Ovary (tissue), 7 donors: ENCODE measurements at regions not wholly inside any gene's neighbourhood (a gene's known extent, or its start where the extent isn't known, plus 50 kb on each side); places are given as distances from the start of the nearest gene placed in this dataset. TPM values are rescaled to one million over a fixed set of nuclear protein-coding genes. Genes with fewer than 3 reads are reported as not detected.

Source experiments
- DNase-seq, 5 donors: peaks; one replicate each; pipeline ENCODE4 v3.0.0-alpha.2; 2019 to 2020
- H3K27ac ChIP-seq, 2 donors: fragments of 200-600 bp; one replicate each; pipeline versions ENCODE4 v1.5.1 to v1.8.0; 2019 to 2022
- H3K27me3 ChIP-seq: fragments of 200-600 bp; one replicate; pipeline ENCODE4 v1.8.0; 2022
- H3K36me3 ChIP-seq: fragments of 200-600 bp; sonication (generic); one replicate; pipeline ENCODE4 v1.5.1; 2019
- H3K4me1 ChIP-seq: one replicate; pipeline ENCODE4 v1.8.1; 2013; ENCODE audit warnings: mild to moderate bottlenecking, moderate library complexity; ENCODE audit not compliant: insufficient read depth
- H3K4me3 ChIP-seq: fragments of 200-600 bp; sonication (generic); one replicate; pipeline ENCODE4 v1.5.1; 2017
- H3K9me3 ChIP-seq, 2 donors: fragments of 200-600 bp in 1 of 2; sonication (generic) in 1 of 2; one replicate each; pipeline versions ENCODE4 v1.5.1 to v1.8.1; 2013 to 2019; ENCODE audit warnings: mild to moderate bottlenecking in 1 of 2, moderate library complexity in 1 of 2
- CTCF ChIP-seq, 3 donors: fragments of 450-650 bp in 2 of 3; fragments of 200-600 bp in 1 of 3; IDR thresholded peaks; one replicate each; pipeline versions ENCODE4 v1.5.1 to v1.8.0; 2016 to 2022; ENCODE audit warnings: antibody characterized with exemption in 3 of 3, mild to moderate bottlenecking in 1 of 3
- EP300 ChIP-seq: sonication (generic); formaldehyde crosslinking; IDR thresholded peaks from one replicate; pipeline ENCODE4 v1.6.1; 2017; ENCODE audit warnings: antibody characterized with exemption
- POLR2A ChIP-seq: fragments of 450-650 bp; IDR thresholded peaks from one replicate; pipeline ENCODE4 v1.6.1; 2017; ENCODE audit warnings: antibody characterized with exemption, mild to moderate bottlenecking, moderate library complexity
- WGBS, 3 donors: extraction: QIAGEN DNeasy Blood & Tissue Kit in 1 of 3; methylation state at CpG; one replicate each; pipeline versions ENCODE4 v1.1.5 to v1.1.7; 2013 to 2017; 5-methylcytosine and 5-hydroxymethylcytosine counted together
- intact Hi-C, 4 donors: fragments of 100-400 bp; cut with DNase I; formaldehyde crosslinking; loops; one replicate each; pipeline versions ENCODE4 v1.11.0 to v1.15.1; 2022 to 2023
- small RNA-seq: library from RNA; depleted of rRNA; stranded (forward); fragments of <200 nt; gene quantifications from one replicate; pipeline ENCODE3, GENCODE V24; 2016
- donor health status: DM: no; HTN: no; CAD: no; lungs with moderate emphysema.
- donor health status: DM: no; HTN: no; CAD: no.
- donor health status: Bipolar disorder and iron deficiency.
- donor health status: DM: no; HTN: no; CAD: no.
- donor health status: DM: yes; HTN: yes; CAD: no.

GRCh38 chr5:88325868-88326267 is 57.2 kb upstream of the TMEM161B start:
- H3K27me3 ChIP-seq = no peaks in the 10 kb centered on the region
- intact Hi-C loops = no loop called here
- 85 to 92% (median 87%) methylated on average over 4 of the region's 4 CpGs for WGBS, 3 donors
- H3K36me3 ChIP-seq = no peaks in the 10 kb centered on the region
- no peaks in the 10 kb centered on the region for H3K9me3 ChIP-seq
- no peak for DNase-seq
- no peak overlapping the region for H3K27ac ChIP-seq
- H3K4me3 ChIP-seq = no peak overlapping the region
- TF ChIP-seq EP300 = no peak
- TF ChIP-seq CTCF (IDR thresholded peaks at IDR 0.05) = no peak
- TF ChIP-seq POLR2A = no peak
- no peaks in the 10 kb centered on the region for H3K4me1 ChIP-seq

DNA sequence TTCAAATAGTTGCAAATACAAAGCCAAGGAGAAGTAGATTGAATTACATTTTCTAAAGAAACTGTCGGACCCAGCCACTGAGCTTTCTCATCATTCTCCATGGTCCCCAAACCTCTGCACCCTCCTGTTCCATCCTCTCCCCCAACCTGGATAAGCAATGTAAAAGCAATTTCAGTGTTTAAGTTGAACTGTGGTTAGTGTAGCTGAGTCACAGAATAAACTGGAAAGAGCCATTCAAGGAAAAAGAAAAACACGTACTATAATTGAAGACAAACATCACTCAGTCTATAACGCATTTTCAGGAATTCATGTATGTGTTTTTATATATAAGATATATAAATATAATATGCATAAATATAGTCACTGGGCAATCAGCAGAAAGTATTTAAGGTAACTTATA is 54.1 kb upstream of the TMEM161B start:
- Histone ChIP-seq H3K4me1 (no peaks in the 10 kb centered on the region), H3K4me3 (no peak overlapping the region), H3K27ac (no peak overlapping the region), H3K27me3 (no peaks in the 10 kb centered on the region), H3K9me3 (no peaks in the 10 kb centered on the region), H3K36me3 (no peaks in the 10 kb centered on the region)
- TF ChIP-seq CTCF (IDR thresholded peaks at IDR 0.05) (no peak), EP300 (no peak), POLR2A (no peak)
- intact Hi-C loops = no loop called here
- 64 to 76% (median 68%) methylated on average over 3 of the region's 3 CpGs for WGBS, 3 donors
- DNase-seq = no peak

Small RNA genes lying in the stretch of these regions (small RNA-seq; reads per million reads assigned to genes)
- gene RF00156 = not detected
